Breast epithelium (tissue), 4 donors: ENCODE measurements at regions not wholly inside any gene's neighbourhood (a gene's known extent, or its start where the extent isn't known, plus 50 kb on each side); places are given as distances from the start of the nearest gene placed in this dataset.

Experiments
- DNase-seq, 2 donors: peaks; one replicate each; pipeline ENCODE4 v3.0.0-alpha.2; 2019; ENCODE audit warnings: low spot score in 2 of 2
- H3K27ac ChIP-seq, 2 donors: fragments of 200-600 bp; sonication (generic) in 1 of 2; one replicate each; pipeline ENCODE4 v1.5.1; 2016 to 2019; ENCODE audit warnings: mild to moderate bottlenecking in 1 of 2
- H3K27me3 ChIP-seq, 2 donors: fragments of 200-600 bp; sonication (generic) in 1 of 2; one replicate each; pipeline versions ENCODE4 v1.5.1 to v1.6.0; 2017 to 2019; ENCODE audit warnings: control low read depth in 1 of 2, mild to moderate bottlenecking in 1 of 2
- H3K36me3 ChIP-seq: fragments of 200-600 bp; one replicate; pipeline ENCODE4 v1.5.1; 2019
- H3K4me1 ChIP-seq, 2 donors: fragments of 200-600 bp; sonication (generic); one replicate each; pipeline ENCODE4 v1.5.1; 2016 to 2019; ENCODE audit warnings: control low read depth in 1 of 2
- H3K4me3 ChIP-seq, 3 donors: fragments of 200-600 bp; sonication (generic); 1 replicate in 2 of 3; 2 replicates in 1 of 3; pipeline ENCODE4 v1.5.1; 2016 to 2019; ENCODE audit warnings: mild to moderate bottlenecking in 3 of 3, moderate library complexity in 2 of 3
- H3K9me3 ChIP-seq, 2 donors: fragments of 200-600 bp; sonication (generic) in 1 of 2; one replicate each; pipeline ENCODE4 v1.5.1; 2016 to 2019; ENCODE audit warnings: control low read depth in 1 of 2
- CTCF ChIP-seq, 3 donors: fragments of 450-650 bp; IDR thresholded peaks; one replicate each; pipeline ENCODE4 v1.5.1; 2016 to 2017; ENCODE audit warnings: antibody characterized with exemption in 3 of 3, mild to moderate bottlenecking in 3 of 3, moderate library complexity in 3 of 3
- POLR2A ChIP-seq: fragments of 450-650 bp; IDR thresholded peaks from one replicate; pipeline ENCODE4 v1.6.1; 2016; ENCODE audit warnings: antibody characterized with exemption, mild to moderate bottlenecking, moderate library complexity
- POLR2AphosphoS5 ChIP-seq, 3 donors: sonication (generic); formaldehyde crosslinking; IDR thresholded peaks; one replicate each; pipeline ENCODE4 v1.6.1; 2017; ENCODE audit warnings: antibody characterized with exemption in 3 of 3
- intact Hi-C: fragments of 100-400 bp; cut with DNase I; formaldehyde crosslinking; loops from one replicate; pipeline ENCODE4 v1.15.1; 2023; ENCODE audit warnings: low total_unique reads

- H3K4me3 ChIP-seq = no peak overlapping the region
- H3K27me3 ChIP-seq = no peaks in the 10 kb centered on the region
- H3K9me3 ChIP-seq = no peaks in the 10 kb centered on the region
- no peaks in the 10 kb centered on the region for H3K36me3 ChIP-seq
- no peak for DNase-seq
- TF ChIP-seq CTCF (IDR thresholded peaks at IDR 0.05) (no peak), POLR2AphosphoS5 (IDR thresholded peaks at IDR 0.05) (no peak), POLR2A (no peak)
- no peaks in the 10 kb centered on the region for H3K4me1 ChIP-seq
- intact Hi-C loops = loop anchor here (10.0 kb wide), 1 partner anchor 109 kb away; no protein-coding TSS in a partner anchor
- H3K27ac ChIP-seq = no peak overlapping the region
Measured at GRCh38 chr10:4763513-4763912, 62.5 kb upstream of the AKR1E2 start.

GRCh38 chr10:4758256-4758655 lies 67.8 kb upstream of the AKR1E2 start:
- intact Hi-C loops = loop anchor here (5.0 kb wide), 1 partner anchor 391 kb away; no protein-coding TSS in a partner anchor
- H3K27ac ChIP-seq = no peak overlapping the region
- TF ChIP-seq POLR2AphosphoS5 (IDR thresholded peaks at IDR 0.05) (no peak), CTCF (IDR thresholded peaks at IDR 0.05) (no peak)

DNA sequence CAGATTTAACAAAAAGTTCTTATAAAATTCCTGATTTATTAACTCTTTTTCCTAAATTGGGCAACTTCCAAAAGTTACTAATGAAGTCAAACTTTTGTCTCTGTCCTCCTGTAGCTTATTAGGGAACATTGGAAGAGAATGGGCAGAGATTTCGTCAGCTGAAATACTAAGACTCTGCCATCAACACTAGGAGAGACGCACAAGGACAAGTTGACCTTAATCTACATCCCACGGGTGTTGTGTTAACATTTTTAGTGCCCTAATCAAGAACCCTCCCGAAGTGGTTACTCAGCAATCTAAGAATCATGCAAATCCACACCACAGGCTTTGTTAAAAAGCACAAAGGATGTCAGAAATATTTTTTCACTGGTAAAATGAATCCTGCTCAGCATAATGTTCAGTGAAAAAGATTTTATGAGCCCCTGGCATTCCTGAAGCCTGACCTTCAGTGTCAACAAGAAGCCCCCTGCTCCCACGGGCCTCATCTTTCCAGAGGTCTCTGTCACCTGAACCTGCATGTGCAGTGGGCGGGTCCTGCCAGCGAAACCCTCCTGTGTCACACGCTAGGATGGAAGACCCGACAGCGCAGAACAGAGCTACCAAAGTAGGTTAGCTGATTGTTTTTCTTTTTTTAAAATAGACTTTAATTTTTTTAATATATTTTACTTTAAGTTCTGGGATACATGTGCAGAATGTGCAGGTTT lies 70.6 kb upstream of the AKR1E2 start:
- no peak overlapping the region for H3K27ac ChIP-seq
- DNase-seq = no peak
- H3K9me3 ChIP-seq = no peaks in the 10 kb centered on the region
- H3K4me1 ChIP-seq = no peaks in the 10 kb centered on the region
- no peaks in the 10 kb centered on the region for H3K27me3 ChIP-seq
- H3K36me3 ChIP-seq = no peaks in the 10 kb centered on the region
- no peak overlapping the region for H3K4me3 ChIP-seq
- intact Hi-C loops = loop anchor here (5.0 kb wide), 1 partner anchor 388 kb away; no protein-coding TSS in a partner anchor
- no peak for TF ChIP-seq POLR2AphosphoS5 (IDR thresholded peaks at IDR 0.05)
- no peak for TF ChIP-seq CTCF (IDR thresholded peaks at IDR 0.05)
- TF ChIP-seq POLR2A = no peak

More at GRCh38 chr10:4758256-4758655, 67.8 kb upstream of the AKR1E2 start:
- Histone ChIP-seq H3K4me3 (no peak overlapping the region), H3K4me1 (no peaks in the 10 kb centered on the region), H3K27me3 (no peaks in the 10 kb centered on the region), H3K9me3 (no peaks in the 10 kb centered on the region), H3K36me3 (no peaks in the 10 kb centered on the region)
- DNase-seq = no peak

- no peaks in the 10 kb centered on the region for H3K36me3 ChIP-seq
- no peaks in the 10 kb centered on the region for H3K27me3 ChIP-seq
- no peak overlapping the region for H3K27ac ChIP-seq
- H3K9me3 ChIP-seq = no peaks in the 10 kb centered on the region
- no peak for TF ChIP-seq POLR2A
- TF ChIP-seq CTCF (IDR thresholded peaks at IDR 0.05) = no peak
- TF ChIP-seq POLR2AphosphoS5 (IDR thresholded peaks at IDR 0.05) = no peak
- H3K4me3 ChIP-seq = no peak overlapping the region
- intact Hi-C loops = no loop called here
- no peak for DNase-seq
- no peaks in the 10 kb centered on the region for H3K4me1 ChIP-seq
Measured at GRCh38 chr10:4754143-4754542, 71.9 kb upstream of the AKR1E2 start.

- Histone ChIP-seq H3K27ac (no peak overlapping the region), H3K27me3 (no peaks in the 10 kb centered on the region), H3K4me1 (no peaks in the 10 kb centered on the region), H3K36me3 (no peaks in the 10 kb centered on the region), H3K9me3 (no peaks in the 10 kb centered on the region), H3K4me3 (no peak overlapping the region)
- intact Hi-C loops = no loop called here
- DNase-seq = no peak
- TF ChIP-seq POLR2A = no peak
- no peak for TF ChIP-seq CTCF (IDR thresholded peaks at IDR 0.05)
- no peak for TF ChIP-seq POLR2AphosphoS5 (IDR thresholded peaks at IDR 0.05)
Measured at GRCh38 chr10:4751211-4751610, 74.8 kb upstream of the AKR1E2 start.
